Activated CD4-positive, alpha-beta T cell treated with anti-CD3 and anti-CD28 coated beads, Interleukin-2, amount 10 ng/mL, durations not matched to agents 7 days and 5 days (primary cell): ENCODE measurements at regions not wholly inside any gene's neighbourhood (a gene's known extent, or its start where the extent isn't known, plus 50 kb on each side); places are given as distances from the start of the nearest gene placed in this dataset.
A peak's percentile ranks its signal among the peaks of the same experiment; 100 is the strongest.

ENCODE experiments used
- CTCF ChIA-PET: fragments of 350-600 bp; sonication (Branson Sonifier 250); formaldehyde crosslinking; loops from one replicate; lab custom pipeline; 2021; ENCODE audit warnings: antibody characterized with exemption; lab: Charles Lee
- POLR2A ChIA-PET: fragments of 350-600 bp; sonication (Branson Sonifier 250); formaldehyde crosslinking; loops from one replicate; lab custom pipeline; 2021; ENCODE audit warnings: antibody characterized with exemption; lab: Charles Lee
- DNase-seq: peaks from one replicate; pipeline ENCODE4 v3.0.0-alpha.2; 2020
- H3K27ac Mint-ChIP-seq: one replicate; pipeline ENCODE4 v1.8.0; 2021; ENCODE audit warnings: mild to moderate bottlenecking, moderate library complexity, mixed read lengths
- H3K27me3 Mint-ChIP-seq: one replicate; pipeline ENCODE4 v1.8.0; 2021; ENCODE audit warnings: mixed read lengths
- H3K36me3 Mint-ChIP-seq: one replicate; pipeline ENCODE4 v1.8.0; 2021; ENCODE audit warnings: low read depth, mixed read lengths
- H3K4me1 Mint-ChIP-seq: one replicate; pipeline ENCODE4 v1.8.0; 2021; ENCODE audit warnings: mixed read lengths
- H3K4me3 Mint-ChIP-seq: one replicate; pipeline ENCODE4 v1.8.0; 2021; ENCODE audit warnings: mild to moderate bottlenecking, moderate library complexity, mixed read lengths
- H3K9me3 Mint-ChIP-seq: one replicate; pipeline ENCODE4 v1.8.0; 2021; ENCODE audit warnings: mixed read lengths

GRCh38 chr2:145341536-145341935 is 821.6 kb upstream of the ZEB2 start:
- POLR2A ChIA-PET = no interaction called here
- Mint-ChIP-seq H3K27me3 (peaks cover 14% of the 10 kb centered on the region), H3K4me1 (no peaks in the 10 kb centered on the region), H3K4me3 (no peak overlapping the region), H3K27ac (no peak overlapping the region), H3K36me3 (peaks cover 2% of the 10 kb centered on the region), H3K9me3 (no peaks in the 10 kb centered on the region)
- CTCF ChIA-PET = no interaction called here
- no peak for DNase-seq

GRCh38 chr2:145339646-145340045 is 819.7 kb upstream of the ZEB2 start:
- POLR2A ChIA-PET = interaction anchor here (0.7 kb wide), 1 partner anchor 120 kb away, joined by 3 read pairs; no protein-coding TSS in a partner anchor
- Mint-ChIP-seq H3K36me3 (peaks cover 2% of the 10 kb centered on the region), H3K27ac (no peak overlapping the region), H3K4me3 (no peak overlapping the region), H3K27me3 (peaks cover 14% of the 10 kb centered on the region), H3K9me3 (no peaks in the 10 kb centered on the region), H3K4me1 (no peaks in the 10 kb centered on the region)
- CTCF ChIA-PET = interaction anchor here (0.6 kb wide), 1 partner anchor 395 kb away, joined by 3 read pairs; no protein-coding TSS in a partner anchor
- DNase-seq = no peak

- Mint-ChIP-seq H3K36me3 (no peaks in the 10 kb centered on the region), H3K4me3 (no peak overlapping the region), H3K9me3 (no peaks in the 10 kb centered on the region), H3K27ac (no peak overlapping the region), H3K27me3 (peaks cover 36% of the 10 kb centered on the region), H3K4me1 (no peaks in the 10 kb centered on the region)
- DNase-seq = no peak
- POLR2A ChIA-PET = no interaction called here
- CTCF ChIA-PET = no interaction called here
These were observed 812.4 kb upstream of the ZEB2 start for GRCh38 chr2:145332210-145332898.

GRCh38 chr2:145329971-145330370 is 810.1 kb upstream of the ZEB2 start:
- Mint-ChIP-seq H3K27me3 (peaks cover 38% of the 10 kb centered on the region), H3K36me3 (no peaks in the 10 kb centered on the region), H3K27ac (no peak overlapping the region), H3K4me3 (no peak overlapping the region), H3K4me1 (peaks cover 2% of the 10 kb centered on the region), H3K9me3 (no peaks in the 10 kb centered on the region)
- POLR2A ChIA-PET = no interaction called here
- DNase-seq = no peak
- CTCF ChIA-PET = no interaction called here

GRCh38 chr2:145325485-145325884 is 805.6 kb upstream of the ZEB2 start:
- Mint-ChIP-seq H3K27ac (no peak overlapping the region), H3K36me3 (no peaks in the 10 kb centered on the region), H3K4me3 (no peak overlapping the region), H3K27me3 (peaks cover 40% of the 10 kb centered on the region), H3K9me3 (no peaks in the 10 kb centered on the region), H3K4me1 (peaks cover 20% of the 10 kb centered on the region)
- CTCF ChIA-PET = no interaction called here
- POLR2A ChIA-PET = no interaction called here
- DNase-seq = no peak

GRCh38 chr2:145324748-145325147 is 804.8 kb upstream of the ZEB2 start:
- H3K9me3 Mint-ChIP-seq = no peaks in the 10 kb centered on the region
- POLR2A ChIA-PET = no interaction called here
- H3K36me3 Mint-ChIP-seq = no peaks in the 10 kb centered on the region
- no peak overlapping the region for H3K4me3 Mint-ChIP-seq
- DNase-seq = no peak
- H3K27me3 Mint-ChIP-seq = peaks cover 33% of the 10 kb centered on the region
- peaks cover 20% of the 10 kb centered on the region for H3K4me1 Mint-ChIP-seq
- H3K27ac Mint-ChIP-seq = no peak overlapping the region
- CTCF ChIA-PET = no interaction called here

GRCh38 chr2:145323512-145323911 is 803.6 kb upstream of the ZEB2 start:
- DNase-seq = peak; percentile 20
- peak overlapping the region; percentile 37 for H3K27ac Mint-ChIP-seq
- H3K27me3 Mint-ChIP-seq = peaks cover 24% of the 10 kb centered on the region
- peaks cover 20% of the 10 kb centered on the region for H3K4me1 Mint-ChIP-seq
- POLR2A ChIA-PET = no interaction called here
- H3K4me3 Mint-ChIP-seq = no peak overlapping the region
- no peaks in the 10 kb centered on the region for H3K36me3 Mint-ChIP-seq
- CTCF ChIA-PET = no interaction called here
- no peaks in the 10 kb centered on the region for H3K9me3 Mint-ChIP-seq

GRCh38 chr2:145321344-145321743 is 801.4 kb upstream of the ZEB2 start:
- DNase-seq = no peak
- CTCF ChIA-PET = no interaction called here
- peaks cover 25% of the 10 kb centered on the region for H3K27me3 Mint-ChIP-seq
- no peaks in the 10 kb centered on the region for H3K9me3 Mint-ChIP-seq
- peaks cover 20% of the 10 kb centered on the region for H3K4me1 Mint-ChIP-seq
- POLR2A ChIA-PET = no interaction called here
- no peaks in the 10 kb centered on the region for H3K36me3 Mint-ChIP-seq
- H3K27ac Mint-ChIP-seq = no peak overlapping the region
- no peak overlapping the region for H3K4me3 Mint-ChIP-seq

GRCh38 chr2:145316496-145316895 is 796.6 kb upstream of the ZEB2 start:
- Mint-ChIP-seq H3K27me3 (peaks cover 16% of the 10 kb centered on the region), H3K9me3 (peaks cover 6% of the 10 kb centered on the region), H3K4me3 (no peak overlapping the region), H3K4me1 (no peaks in the 10 kb centered on the region), H3K36me3 (no peaks in the 10 kb centered on the region), H3K27ac (no peak overlapping the region)
- ChIA-PET POLR2A (no interaction called here), CTCF (no interaction called here)
- DNase-seq = no peak

GRCh38 chr2:145315053-145315452 is 795.1 kb upstream of the ZEB2 start:
- CTCF ChIA-PET = no interaction called here
- peaks cover 15% of the 10 kb centered on the region for H3K27me3 Mint-ChIP-seq
- DNase-seq = no peak
- no peak overlapping the region for H3K4me3 Mint-ChIP-seq
- H3K4me1 Mint-ChIP-seq = no peaks in the 10 kb centered on the region
- H3K36me3 Mint-ChIP-seq = no peaks in the 10 kb centered on the region
- POLR2A ChIA-PET = no interaction called here
- H3K9me3 Mint-ChIP-seq = peaks cover 6% of the 10 kb centered on the region
- H3K27ac Mint-ChIP-seq = no peak overlapping the region

GRCh38 chr2:145314119-145314633 is 794.3 kb upstream of the ZEB2 start:
- CTCF ChIA-PET = interaction anchor here (0.6 kb wide), 1 partner anchor 1682 kb away, joined by 3 read pairs; no protein-coding TSS in a partner anchor
- peaks cover 6% of the 10 kb centered on the region for H3K9me3 Mint-ChIP-seq
- peaks cover 16% of the 10 kb centered on the region for H3K27me3 Mint-ChIP-seq
- H3K36me3 Mint-ChIP-seq = no peaks in the 10 kb centered on the region
- no peak overlapping the region for H3K4me3 Mint-ChIP-seq
- POLR2A ChIA-PET = no interaction called here
- no peaks in the 10 kb centered on the region for H3K4me1 Mint-ChIP-seq
- H3K27ac Mint-ChIP-seq = no peak overlapping the region
- DNase-seq = no peak

GRCh38 chr2:145305889-145306288 is 786.0 kb upstream of the ZEB2 start:
- ChIA-PET CTCF (no interaction called here), POLR2A (no interaction called here)
- Mint-ChIP-seq H3K36me3 (no peaks in the 10 kb centered on the region), H3K9me3 (no peaks in the 10 kb centered on the region), H3K4me3 (no peak overlapping the region), H3K27ac (no peak overlapping the region), H3K4me1 (no peaks in the 10 kb centered on the region), H3K27me3 (peaks cover 4% of the 10 kb centered on the region)
- DNase-seq = no peak

- POLR2A ChIA-PET = no interaction called here
- no peak for DNase-seq
- Mint-ChIP-seq H3K4me3 (no peak overlapping the region), H3K36me3 (no peaks in the 10 kb centered on the region), H3K27me3 (peaks cover 4% of the 10 kb centered on the region), H3K9me3 (no peaks in the 10 kb centered on the region), H3K27ac (no peak overlapping the region), H3K4me1 (no peaks in the 10 kb centered on the region)
- CTCF ChIA-PET = no interaction called here
These were observed 784.6 kb upstream of the ZEB2 start for GRCh38 chr2:145304501-145304900.

GRCh38 chr2:145303536-145303935 is 783.6 kb upstream of the ZEB2 start:
- POLR2A ChIA-PET = no interaction called here
- Mint-ChIP-seq H3K4me1 (no peaks in the 10 kb centered on the region), H3K27me3 (peaks cover 2% of the 10 kb centered on the region), H3K9me3 (no peaks in the 10 kb centered on the region), H3K36me3 (no peaks in the 10 kb centered on the region), H3K27ac (no peak overlapping the region), H3K4me3 (no peak overlapping the region)
- CTCF ChIA-PET = no interaction called here
- no peak for DNase-seq
